HG02884 (cell line): ENCODE measurements at regions not wholly inside any gene's neighbourhood (a gene's known extent, or its start where the extent isn't known, plus 50 kb on each side); places are given as distances from the start of the nearest gene placed in this dataset.
"Not testable (repeated sequence)": the region's sequence is repeated elsewhere in the genome, so short reads cannot be mapped to it uniquely, and the experiment has no call there.

ENCODE experiments used
- ATAC-seq: cut with Tn5 transposase; IDR thresholded peaks from one replicate; pipeline ENCODE4 v1.9.1; 2021; ENCODE audit warnings: mild to moderate bottlenecking, moderate library complexity; ENCODE audit not compliant: unreplicated experiment

GRCh38 chr1:83410746-83411413, 588.1 kb downstream of the TTLL7 start:
- ATAC-seq: not testable (repeated sequence)

- ATAC-seq: peak; percentile 39
Observed at GRCh38 chr1:83406693-83407371, 592.1 kb downstream of the TTLL7 start.

- ATAC-seq: not testable (repeated sequence)
Observed at GRCh38 chr1:83405789-83406188, 593.1 kb downstream of the TTLL7 start.

GRCh38 chr1:83403500-83403899, 595.4 kb downstream of the TTLL7 start:
- not testable (repeated sequence) for ATAC-seq

- not testable (repeated sequence) for ATAC-seq
Observed at GRCh38 chr1:83401146-83401545, 597.8 kb downstream of the TTLL7 start.

GRCh38 chr1:83400173-83400572, 598.8 kb downstream of the TTLL7 start:
- not testable (repeated sequence) for ATAC-seq

GRCh38 chr1:83398125-83398524, 600.8 kb downstream of the TTLL7 start:
- ATAC-seq: not testable (repeated sequence)

GRCh38 chr1:83395130-83395529, 603.8 kb downstream of the TTLL7 start:
- ATAC-seq: not testable (repeated sequence)

- not testable (repeated sequence) for ATAC-seq
Observed at GRCh38 chr1:83386946-83387345, 612.0 kb downstream of the TTLL7 start.

GRCh38 chr1:83383107-83383506, 615.8 kb downstream of the TTLL7 start:
- ATAC-seq: not testable (repeated sequence)

- ATAC-seq: not testable (repeated sequence)
Observed at GRCh38 chr1:83373018-83373417, 625.9 kb downstream of the TTLL7 start.

- not testable (repeated sequence) for ATAC-seq
Observed at GRCh38 chr1:83369853-83370252, 629.1 kb downstream of the TTLL7 start.

- not testable (repeated sequence) for ATAC-seq
Observed at GRCh38 chr1:83365320-83365719, 633.6 kb downstream of the TTLL7 start.

GRCh38 chr1:83345375-83345774, 653.6 kb downstream of the TTLL7 start:
- ATAC-seq: not testable (repeated sequence)

GRCh38 chr1:83343767-83344166, 655.2 kb downstream of the TTLL7 start:
- not testable (repeated sequence) for ATAC-seq

GRCh38 chr1:83342995-83343394, 655.9 kb downstream of the TTLL7 start:
- not testable (repeated sequence) for ATAC-seq

GRCh38 chr1:83332308-83332707, 666.6 kb downstream of the TTLL7 start:
- not testable (repeated sequence) for ATAC-seq

- ATAC-seq: no peak
Observed at GRCh38 chr1:83318366-83318765, 680.6 kb downstream of the TTLL7 start.

- ATAC-seq: not testable (repeated sequence)
Observed at GRCh38 chr1:83315446-83315845, 683.5 kb downstream of the TTLL7 start.

GRCh38 chr1:83310161-83310560, 688.8 kb downstream of the TTLL7 start:
- not testable (repeated sequence) for ATAC-seq

- ATAC-seq: not testable (repeated sequence)
Observed at GRCh38 chr1:83309035-83309434, 689.9 kb downstream of the TTLL7 start.

GRCh38 chr1:83306811-83307210, 692.1 kb downstream of the TTLL7 start:
- ATAC-seq: not testable (repeated sequence)
